Vagina (tissue), 2 donors: ENCODE measurements at regions not wholly inside any gene's neighbourhood (a gene's known extent, or its start where the extent isn't known, plus 50 kb on each side); places are given as distances from the start of the nearest gene placed in this dataset.

Experiments
- DNase-seq, 2 donors: peaks; one replicate each; pipeline ENCODE4 v3.0.0-alpha.2; 2017; ENCODE audit errors: extremely low spot score in 2 of 2
- H3K27ac ChIP-seq: fragments of 200-600 bp; sonication (generic); one replicate; pipeline ENCODE4 v1.5.1; 2019
- H3K27me3 ChIP-seq: fragments of 200-600 bp; sonication (generic); one replicate; pipeline ENCODE4 v1.5.1; 2019
- H3K36me3 ChIP-seq, 2 donors: fragments of 200-600 bp; sonication (generic); one replicate each; pipeline ENCODE4 v1.5.1; 2017 to 2019
- H3K4me1 ChIP-seq: fragments of 200-600 bp; sonication (generic); one replicate; pipeline ENCODE4 v1.5.1; 2019
- H3K4me3 ChIP-seq, 2 donors: fragments of 200-600 bp; sonication (generic); 1 replicate in 1 of 2; 2 replicates in 1 of 2; pipeline ENCODE4 v1.5.1; 2016 to 2019
- H3K9me3 ChIP-seq: fragments of 200-600 bp; sonication (generic); one replicate; pipeline ENCODE4 v1.5.1; 2019
- CTCF ChIP-seq, 3 experiments: fragments of 450-650 bp in 2 of 3; fragments of 200-600 bp in 1 of 3; sonication (generic) in 1 of 3; IDR thresholded peaks; one replicate each; pipeline ENCODE4 v1.5.1; 2017 to 2019; ENCODE audit warnings: antibody characterized with exemption in 3 of 3, mild to moderate bottlenecking in 2 of 3, moderate library complexity in 2 of 3
- POLR2A ChIP-seq, 2 donors: fragments of 450-650 bp; IDR thresholded peaks; one replicate each; pipeline ENCODE4 v1.6.1; 2017; ENCODE audit warnings: antibody characterized with exemption in 2 of 2, mild to moderate bottlenecking in 2 of 2, moderate library complexity in 2 of 2
- POLR2AphosphoS5 ChIP-seq, 2 donors: sonication (generic); formaldehyde crosslinking; IDR thresholded peaks; one replicate each; pipeline ENCODE4 v1.9.0; 2017; ENCODE audit warnings: antibody characterized with exemption in 2 of 2, mild to moderate bottlenecking in 2 of 2, low read depth in 1 of 2; ENCODE audit not compliant: insufficient read depth in 1 of 2
- intact Hi-C: fragments of 100-400 bp; cut with DNase I; formaldehyde crosslinking; loops from one replicate; pipeline ENCODE4 v1.15.1; 2023

GRCh38 chr1:189158155-189158554, 1319.5 kb downstream of the BRINP3 start:
- Histone ChIP-seq H3K4me1 (no peaks in the 10 kb centered on the region), H3K9me3 (no peaks in the 10 kb centered on the region), H3K36me3 (no peaks in the 10 kb centered on the region), H3K4me3 (no peak overlapping the region), H3K27ac (no peak overlapping the region), H3K27me3 (no peaks in the 10 kb centered on the region)
- no peak for TF ChIP-seq CTCF (IDR thresholded peaks at IDR 0.05)
- TF ChIP-seq POLR2AphosphoS5 (IDR thresholded peaks at IDR 0.05; ENCODE audit: insufficient read depth in 1 of 2, low read depth in 1 of 2), result no peak
- TF ChIP-seq POLR2A (IDR thresholded peaks at IDR 0.05), result no peak
- DNase-seq, result no peak
- intact Hi-C loops, result no loop called here

- TF ChIP-seq POLR2AphosphoS5 (IDR thresholded peaks at IDR 0.05; ENCODE audit: insufficient read depth in 1 of 2, low read depth in 1 of 2) (no peak), CTCF (IDR thresholded peaks at IDR 0.05) (no peak), POLR2A (IDR thresholded peaks at IDR 0.05) (no peak)
- no peaks in the 10 kb centered on the region for H3K9me3 ChIP-seq
- H3K4me3 ChIP-seq, result no peak overlapping the region
- no peak for DNase-seq
- H3K36me3 ChIP-seq, result no peaks in the 10 kb centered on the region
- H3K27me3 ChIP-seq, result no peaks in the 10 kb centered on the region
- no peaks in the 10 kb centered on the region for H3K4me1 ChIP-seq
- intact Hi-C loops, result no loop called here
- H3K27ac ChIP-seq, result no peak overlapping the region
Observed at GRCh38 chr1:189175889-189176288, 1301.8 kb downstream of the BRINP3 start.

GRCh38 chr1:189180057-189180456, 1297.6 kb downstream of the BRINP3 start:
- no peaks in the 10 kb centered on the region for H3K36me3 ChIP-seq
- no peaks in the 10 kb centered on the region for H3K4me1 ChIP-seq
- no peak for DNase-seq
- no peak overlapping the region for H3K27ac ChIP-seq
- intact Hi-C loops, result no loop called here
- no peak overlapping the region for H3K4me3 ChIP-seq
- TF ChIP-seq CTCF (IDR thresholded peaks at IDR 0.05) (no peak), POLR2AphosphoS5 (IDR thresholded peaks at IDR 0.05; ENCODE audit: insufficient read depth in 1 of 2, low read depth in 1 of 2) (no peak), POLR2A (IDR thresholded peaks at IDR 0.05) (no peak)
- H3K9me3 ChIP-seq, result no peaks in the 10 kb centered on the region
- no peaks in the 10 kb centered on the region for H3K27me3 ChIP-seq

- no peaks in the 10 kb centered on the region for H3K27me3 ChIP-seq
- no peaks in the 10 kb centered on the region for H3K9me3 ChIP-seq
- H3K27ac ChIP-seq, result no peak overlapping the region
- H3K36me3 ChIP-seq, result no peaks in the 10 kb centered on the region
- no peak overlapping the region for H3K4me3 ChIP-seq
- no peaks in the 10 kb centered on the region for H3K4me1 ChIP-seq
- intact Hi-C loops, result no loop called here
- TF ChIP-seq CTCF (IDR thresholded peaks at IDR 0.05) (no peak), POLR2A (IDR thresholded peaks at IDR 0.05) (no peak), POLR2AphosphoS5 (IDR thresholded peaks at IDR 0.05; ENCODE audit: insufficient read depth in 1 of 2, low read depth in 1 of 2) (no peak)
- no peak for DNase-seq
Observed at GRCh38 chr1:189185097-189185496, 1292.6 kb downstream of the BRINP3 start.

- Histone ChIP-seq H3K4me1 (no peaks in the 10 kb centered on the region), H3K27ac (no peak overlapping the region), H3K9me3 (no peaks in the 10 kb centered on the region), H3K27me3 (no peaks in the 10 kb centered on the region), H3K36me3 (no peaks in the 10 kb centered on the region), H3K4me3 (no peak overlapping the region)
- intact Hi-C loops, result no loop called here
- TF ChIP-seq CTCF (IDR thresholded peaks at IDR 0.05), result no peak
- no peak for TF ChIP-seq POLR2A (IDR thresholded peaks at IDR 0.05)
- no peak for TF ChIP-seq POLR2AphosphoS5 (IDR thresholded peaks at IDR 0.05; ENCODE audit: insufficient read depth in 1 of 2, low read depth in 1 of 2)
- no peak for DNase-seq
Observed at GRCh38 chr1:189192741-189193520, 1284.7 kb downstream of the BRINP3 start.
